Trophoblast cell (in vitro differentiated cells and primary cell): ENCODE measurements at regions not wholly inside any gene's neighbourhood (a gene's known extent, or its start where the extent isn't known, plus 50 kb on each side); places are given as distances from the start of the nearest gene placed in this dataset.

Experiments used
- DNase-seq, 2 donors: peaks; one replicate each; pipeline ENCODE4 v3.0.0-alpha.2; 2016
- H2AFZ ChIP-seq: 2 replicates; pipeline ENCODE4 v1.6.1; 2013; ENCODE audit warnings: low read length, moderate library complexity, mild to moderate bottlenecking; ENCODE audit not compliant: insufficient read depth, poor library complexity
- H2AK5ac ChIP-seq: 2 replicates; pipeline ENCODE4 v1.6.1; 2013; ENCODE audit warnings: mild to moderate bottlenecking, low read length
- H2BK120ac ChIP-seq: 2 replicates; pipeline ENCODE4 v1.6.1; 2013; ENCODE audit warnings: low read length, mild to moderate bottlenecking, moderate library complexity; ENCODE audit not compliant: insufficient read depth, poor library complexity
- H2BK12ac ChIP-seq: 2 replicates; pipeline ENCODE4 v1.6.1; 2013; ENCODE audit warnings: mild to moderate bottlenecking, low read length, moderate library complexity
- H2BK5ac ChIP-seq: 2 replicates; pipeline ENCODE4 v1.6.1; 2013; ENCODE audit warnings: low read length, low read depth, moderate library complexity, mild to moderate bottlenecking; ENCODE audit not compliant: poor library complexity
- H3K14ac ChIP-seq: 2 replicates; pipeline ENCODE4 v1.6.1; 2013; ENCODE audit warnings: mild to moderate bottlenecking, low read length
- H3K18ac ChIP-seq: 2 replicates; pipeline ENCODE4 v1.6.1; 2013; ENCODE audit warnings: mild to moderate bottlenecking, low read length
- H3K23ac ChIP-seq: 2 replicates; pipeline ENCODE4 v1.6.1; 2013; ENCODE audit warnings: low read length
- H3K27ac ChIP-seq: 2 replicates; pipeline ENCODE4 v1.5.1; 2013; ENCODE audit warnings: low read depth, mild to moderate bottlenecking, inconsistent platforms, low read length, moderate library complexity
- H3K27me3 ChIP-seq: 2 replicates; pipeline ENCODE4 v1.6.1; 2013; ENCODE audit warnings: inconsistent platforms, mild to moderate bottlenecking, low read length, moderate library complexity; ENCODE audit not compliant: insufficient read depth
- H3K36me3 ChIP-seq, 2 experiments: 1 replicate in 1 of 2; 2 replicates in 1 of 2; pipeline ENCODE4 v1.6.1; 2013; ENCODE audit warnings: low read length in 2 of 2, mild to moderate bottlenecking in 2 of 2, moderate library complexity in 1 of 2; ENCODE audit not compliant: insufficient read depth in 2 of 2, control insufficient read depth in 1 of 2
- H3K4ac ChIP-seq: 2 replicates; pipeline ENCODE4 v1.6.1; 2013; ENCODE audit warnings: low read depth, mild to moderate bottlenecking, low read length, moderate library complexity
- H3K4me1 ChIP-seq, 2 experiments: 1 replicate in 1 of 2; 2 replicates in 1 of 2; pipeline ENCODE4 v1.6.1; 2013; ENCODE audit warnings: low read length in 2 of 2, mild to moderate bottlenecking in 2 of 2, moderate library complexity in 1 of 2; ENCODE audit not compliant: insufficient read depth in 2 of 2, control insufficient read depth in 1 of 2
- H3K4me2 ChIP-seq: 2 replicates; pipeline ENCODE4 v1.6.1; 2013; ENCODE audit warnings: inconsistent platforms, mild to moderate bottlenecking, low read length, moderate library complexity
- H3K4me3 ChIP-seq: 2 replicates; pipeline ENCODE4 v1.5.1; 2013; ENCODE audit warnings: mild to moderate bottlenecking, low read depth, low read length, inconsistent platforms
- H3K79me1 ChIP-seq: one replicate; pipeline ENCODE4 v1.6.1; 2013; ENCODE audit warnings: low read length
- H3K79me2 ChIP-seq: 2 replicates; pipeline ENCODE4 v1.6.1; 2013; ENCODE audit warnings: low read length, mild to moderate bottlenecking; ENCODE audit not compliant: control insufficient read depth, insufficient read depth, poor library complexity
- H3K9ac ChIP-seq: 2 replicates; pipeline ENCODE4 v1.6.1; 2013; ENCODE audit warnings: mild to moderate bottlenecking, low read length
- H3K9me3 ChIP-seq: 2 replicates; pipeline ENCODE4 v1.6.1; 2013; ENCODE audit warnings: low read depth, mild to moderate bottlenecking, control low read depth, inconsistent platforms, low read length; ENCODE audit not compliant: insufficient read depth
- H4K12ac ChIP-seq: 2 replicates; pipeline ENCODE4 v1.6.1; 2013; ENCODE audit warnings: low read depth, mild to moderate bottlenecking, low read length, moderate library complexity
- H4K8ac ChIP-seq: 2 replicates; pipeline ENCODE4 v1.6.1; 2013; ENCODE audit warnings: low read depth, mild to moderate bottlenecking, low read length, moderate library complexity
- H4K91ac ChIP-seq: one replicate; pipeline ENCODE4 v1.6.1; 2013; ENCODE audit warnings: low read depth, mild to moderate bottlenecking, low read length, moderate library complexity
- WGBS: extraction: QIAGEN DNeasy Blood & Tissue Kit; methylation state at CpG from one replicate; pipeline ENCODE4 v1.1.7; 2013; ENCODE audit warnings: missing lambda C conversion rate; ENCODE audit not compliant: insufficient read length, insufficient coverage; ENCODE audit errors: extremely low coverage; 5-methylcytosine and 5-hydroxymethylcytosine counted together

DNA sequence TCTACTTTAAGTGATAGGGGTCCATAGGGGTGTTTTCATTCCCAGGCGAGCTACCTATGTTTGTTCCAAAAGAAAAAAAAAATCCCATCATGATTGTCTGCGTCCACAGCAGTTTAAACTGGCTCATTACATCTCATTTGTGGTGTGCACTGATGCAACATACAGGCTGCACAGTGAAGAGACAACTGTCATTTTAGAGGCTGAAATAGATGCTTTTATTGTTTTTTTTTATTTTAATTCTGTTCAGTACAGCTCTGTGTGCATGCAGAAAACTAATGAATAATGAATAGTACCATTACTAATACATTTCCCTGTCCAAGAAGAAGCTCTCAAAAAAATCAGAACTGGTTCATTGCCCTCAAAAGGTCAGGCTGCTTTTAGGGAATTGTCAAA is 92.8 kb upstream of the ZNF516 start:
- no peak overlapping the region for H4K8ac ChIP-seq
- WGBS = no CpG with 5 or more reads among the region's 2 CpGs
- no peak overlapping the region for H3K27ac ChIP-seq
- H3K4ac ChIP-seq = no peak overlapping the region
- no peaks in the 10 kb centered on the region for H3K27me3 ChIP-seq
- no peak overlapping the region for H3K18ac ChIP-seq
- H2BK12ac ChIP-seq = no peak overlapping the region
- no peak overlapping the region for H4K91ac ChIP-seq
- H3K4me3 ChIP-seq = no peak overlapping the region
- H3K4me2 ChIP-seq = no peak overlapping the region
- H3K14ac ChIP-seq = no peak overlapping the region
- H3K4me1 ChIP-seq = no peaks in the 10 kb centered on the region
- peaks cover 7% of the 10 kb centered on the region for H3K9me3 ChIP-seq
- H3K9ac ChIP-seq = no peak overlapping the region
- H2AFZ ChIP-seq = no peak overlapping the region
- H2BK5ac ChIP-seq = no peak overlapping the region
- H3K23ac ChIP-seq = no peak overlapping the region
- no peak overlapping the region for H2BK120ac ChIP-seq
- no peaks in the 10 kb centered on the region for H3K36me3 ChIP-seq
- H2AK5ac ChIP-seq = no peak overlapping the region
- H3K79me2 ChIP-seq = no peaks in the 10 kb centered on the region
- no peak for DNase-seq
- no peaks in the 10 kb centered on the region for H3K79me1 ChIP-seq
- H4K12ac ChIP-seq = no peak overlapping the region

DNA sequence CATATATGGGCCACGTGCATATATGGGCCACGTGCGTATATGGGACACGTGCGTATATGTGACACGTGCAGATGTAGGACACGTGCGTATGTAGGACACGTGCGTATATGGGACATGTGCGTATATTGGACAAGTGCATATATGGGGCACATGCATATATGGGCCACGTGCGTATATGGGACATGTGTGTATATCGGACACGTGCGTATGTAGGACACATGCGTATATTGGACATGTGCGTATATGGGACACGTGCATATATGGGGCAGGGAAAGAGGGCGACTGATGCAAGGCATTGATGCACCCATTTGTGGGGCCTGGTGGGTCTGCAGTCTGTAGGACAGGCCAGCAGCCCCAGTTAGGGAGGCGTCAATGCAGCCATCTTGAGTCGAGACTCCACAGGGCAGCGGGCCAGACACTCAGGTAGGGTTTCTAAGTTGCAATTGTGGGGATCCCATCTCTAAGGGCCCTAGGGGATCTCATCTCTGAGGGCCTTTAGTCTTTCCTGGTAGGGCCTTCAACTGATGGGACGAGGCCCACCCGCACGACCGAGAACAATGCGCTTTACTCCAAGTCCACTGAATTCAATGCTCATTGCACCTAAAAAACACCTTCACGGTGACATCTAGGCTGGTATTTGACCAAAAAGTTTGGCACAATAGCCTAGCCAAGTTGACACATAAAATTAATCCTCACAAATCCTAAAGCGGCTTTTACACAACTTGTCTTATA is 92.3 kb upstream of the ZNF516 start:
- Histone ChIP-seq H3K79me2 (no peaks in the 10 kb centered on the region), H3K79me1 (no peaks in the 10 kb centered on the region), H4K12ac (no peak overlapping the region), H3K4me2 (no peak overlapping the region), H3K4me3 (peak overlapping the region; percentile 40), H4K91ac (no peak overlapping the region), H2BK5ac (no peak overlapping the region), H2BK12ac (no peak overlapping the region), H3K9me3 (peaks cover 7% of the 10 kb centered on the region), H2AFZ (no peak overlapping the region), H3K27me3 (no peaks in the 10 kb centered on the region), H3K36me3 (no peaks in the 10 kb centered on the region), H4K8ac (no peak overlapping the region), H3K23ac (no peak overlapping the region), H3K9ac (no peak overlapping the region), H3K4ac (no peak overlapping the region), H3K14ac (no peak overlapping the region), H3K27ac (no peak overlapping the region), H3K18ac (no peak overlapping the region), H3K4me1 (no peaks in the 10 kb centered on the region), H2BK120ac (no peak overlapping the region), H2AK5ac (no peak overlapping the region)
- DNase-seq = no peak
- no CpG with 5 or more reads among the region's 30 CpGs for WGBS

DNA sequence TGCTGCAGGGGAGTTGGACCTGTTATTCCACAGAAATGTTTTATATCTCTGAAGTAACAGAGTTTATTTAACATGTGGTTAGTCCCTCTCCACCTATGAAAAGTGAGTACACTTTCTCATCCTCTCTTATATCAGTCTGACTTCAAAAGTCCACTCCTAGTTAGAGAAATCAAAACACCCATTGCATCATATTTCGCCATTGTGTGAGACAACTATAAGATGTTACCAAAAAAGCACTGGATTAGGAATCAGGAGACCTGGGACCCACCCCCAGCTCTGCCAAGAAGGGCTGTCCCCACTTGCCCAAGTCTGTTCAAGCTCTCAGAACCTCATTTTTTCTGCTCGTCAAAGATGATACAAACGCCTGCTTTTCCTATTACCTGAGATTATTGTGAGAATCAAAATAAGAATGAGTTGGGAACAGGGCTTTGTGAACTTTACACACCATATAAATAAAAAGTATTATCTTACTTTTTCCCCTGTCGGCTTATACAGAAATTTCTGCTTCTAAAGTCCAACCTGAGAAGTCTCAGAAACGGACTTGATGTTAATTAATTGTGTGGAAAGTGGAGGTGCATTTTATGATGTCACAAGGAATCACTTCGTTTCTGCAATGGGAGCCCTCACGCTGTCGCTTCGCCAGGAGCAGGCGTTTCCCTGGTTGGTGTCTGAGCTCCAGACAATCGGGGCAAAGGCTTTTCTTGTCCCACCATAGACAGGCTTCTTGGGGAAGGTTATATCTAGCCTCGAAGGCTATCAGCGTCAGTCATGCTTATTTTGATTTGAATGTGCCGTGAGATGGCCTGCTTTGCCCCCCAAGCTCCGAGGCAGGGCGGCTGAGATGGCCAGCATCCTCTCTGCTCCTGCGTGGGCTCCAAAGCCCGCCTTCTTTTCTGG is 89.6 kb upstream of the ZNF516 start:
- H3K4me2 ChIP-seq = no peak overlapping the region
- H3K4ac ChIP-seq = no peak overlapping the region
- H3K4me3 ChIP-seq = no peak overlapping the region
- H4K12ac ChIP-seq = no peak overlapping the region
- H3K27me3 ChIP-seq = no peaks in the 10 kb centered on the region
- no peak overlapping the region for H4K8ac ChIP-seq
- DNase-seq = no peak
- no peak overlapping the region for H3K18ac ChIP-seq
- peaks cover 7% of the 10 kb centered on the region for H3K9me3 ChIP-seq
- H2BK12ac ChIP-seq = no peak overlapping the region
- no peaks in the 10 kb centered on the region for H3K36me3 ChIP-seq
- no peak overlapping the region for H3K23ac ChIP-seq
- no peak overlapping the region for H4K91ac ChIP-seq
- H3K9ac ChIP-seq = no peak overlapping the region
- WGBS = no CpG with 5 or more reads among the region's 18 CpGs
- no peaks in the 10 kb centered on the region for H3K79me1 ChIP-seq
- no peaks in the 10 kb centered on the region for H3K79me2 ChIP-seq
- H3K4me1 ChIP-seq = peaks cover 2 to 3% of the 10 kb centered on the region in 2 experiments
- no peak overlapping the region for H2BK5ac ChIP-seq
- no peak overlapping the region for H3K14ac ChIP-seq
- H3K27ac ChIP-seq = no peak overlapping the region
- no peak overlapping the region for H2AFZ ChIP-seq
- H2AK5ac ChIP-seq = no peak overlapping the region
- no peak overlapping the region for H2BK120ac ChIP-seq

DNA sequence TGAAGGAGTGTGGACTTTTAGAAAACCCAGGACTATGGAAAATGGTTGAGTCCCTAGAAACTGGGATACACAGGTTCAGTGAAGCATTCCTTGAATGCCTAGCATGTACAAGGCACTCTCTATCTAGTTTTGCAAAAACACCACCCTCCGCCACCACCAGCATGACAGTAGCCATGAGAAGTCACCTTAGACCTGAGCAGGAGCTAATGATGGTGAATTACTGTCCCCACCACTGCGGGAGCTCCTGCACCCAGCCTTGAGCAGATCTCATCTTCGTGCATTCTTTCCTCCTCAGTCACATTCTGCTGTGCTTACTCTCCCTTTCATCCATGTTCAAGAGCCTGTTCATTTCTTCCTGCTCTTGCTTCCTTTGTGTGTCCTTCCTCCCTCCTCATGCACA is 86.2 kb upstream of the ZNF516 start:
- H4K91ac ChIP-seq = no peak overlapping the region
- no peak overlapping the region for H3K9ac ChIP-seq
- no peak overlapping the region for H4K8ac ChIP-seq
- no peaks in the 10 kb centered on the region for H3K79me2 ChIP-seq
- no peak overlapping the region for H3K4me2 ChIP-seq
- no peak overlapping the region for H2BK5ac ChIP-seq
- H3K79me1 ChIP-seq = no peaks in the 10 kb centered on the region
- H3K18ac ChIP-seq = no peak overlapping the region
- no peak overlapping the region for H3K4me3 ChIP-seq
- no peak overlapping the region for H2AK5ac ChIP-seq
- no peak overlapping the region for H3K14ac ChIP-seq
- peaks cover 2% of the 10 kb centered on the region for H3K27me3 ChIP-seq
- no peak overlapping the region for H4K12ac ChIP-seq
- H3K36me3 ChIP-seq = no peaks in the 10 kb centered on the region
- H3K4me1 ChIP-seq = peaks cover 2 to 3% of the 10 kb centered on the region in 2 experiments
- H2BK12ac ChIP-seq = no peak overlapping the region
- no peak overlapping the region for H2BK120ac ChIP-seq
- no peaks in the 10 kb centered on the region for H3K9me3 ChIP-seq
- no CpG with 5 or more reads among the region's 3 CpGs for WGBS
- no peak overlapping the region for H2AFZ ChIP-seq
- peak; percentile 12 to 53 for DNase-seq
- no peak overlapping the region for H3K23ac ChIP-seq
- H3K27ac ChIP-seq = no peak overlapping the region
- no peak overlapping the region for H3K4ac ChIP-seq
